GM18909 (cell line): ENCODE measurements at regions not wholly inside any gene's neighbourhood (a gene's known extent, or its start where the extent isn't known, plus 50 kb on each side); places are given as distances from the start of the nearest gene placed in this dataset.
"Not testable (repeated sequence)": the region's sequence is repeated elsewhere in the genome, so short reads cannot be mapped to it uniquely, and the experiment has no call there.

Source experiments
- ATAC-seq: cut with Tn5 transposase; IDR thresholded peaks from one replicate; pipeline ENCODE4 v1.9.1; 2021; ENCODE audit warnings: mild to moderate bottlenecking; ENCODE audit not compliant: unreplicated experiment, poor library complexity

DNA sequence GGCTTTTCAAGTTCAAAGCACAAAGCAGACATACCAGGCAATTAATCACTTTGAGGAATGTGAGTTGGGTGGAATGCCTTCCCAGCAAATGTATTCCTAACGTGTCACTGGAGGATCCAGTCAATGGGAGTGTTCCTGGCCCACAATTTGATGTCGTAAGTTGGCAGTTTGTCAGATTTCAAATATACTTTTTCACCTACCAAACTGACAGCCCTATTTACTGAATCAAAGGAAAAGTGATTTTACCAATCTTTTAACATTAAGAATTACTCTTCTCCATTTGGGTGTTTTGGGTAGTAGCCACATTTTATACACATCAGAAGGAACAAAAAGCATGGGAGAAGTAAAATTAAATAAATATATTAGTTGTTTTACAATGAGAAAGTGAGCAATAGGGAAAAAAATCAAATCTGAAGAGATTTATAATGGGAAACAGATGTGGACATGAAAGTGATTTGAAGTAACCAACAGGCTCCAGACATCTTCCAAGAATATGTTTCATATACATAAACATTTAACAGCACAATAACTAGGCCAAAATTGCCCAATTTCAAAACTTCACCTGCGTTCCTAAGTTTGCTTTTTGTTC is 222.9 kb downstream of the MTERF1 start:
- no peak for ATAC-seq

DNA sequence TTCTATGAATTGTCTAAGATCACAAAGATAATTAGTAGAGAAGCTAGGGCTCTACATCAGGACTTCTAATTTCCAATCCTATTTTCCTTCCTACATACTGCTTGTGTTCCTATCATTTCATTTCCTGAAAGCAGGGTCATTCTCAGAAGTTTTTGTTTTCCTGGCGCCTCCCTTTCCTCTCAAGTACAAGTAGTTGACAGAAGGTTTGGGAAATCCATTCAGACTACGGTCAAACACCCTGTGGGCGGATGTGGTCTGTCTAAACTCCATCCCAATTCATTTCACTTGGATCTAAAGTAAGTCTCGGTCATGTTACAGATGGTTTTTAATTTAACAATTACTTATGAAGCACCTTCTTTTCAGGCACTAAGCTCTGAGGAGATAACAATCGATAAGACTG is 221.4 kb downstream of the MTERF1 start:
- no peak for ATAC-seq

DNA sequence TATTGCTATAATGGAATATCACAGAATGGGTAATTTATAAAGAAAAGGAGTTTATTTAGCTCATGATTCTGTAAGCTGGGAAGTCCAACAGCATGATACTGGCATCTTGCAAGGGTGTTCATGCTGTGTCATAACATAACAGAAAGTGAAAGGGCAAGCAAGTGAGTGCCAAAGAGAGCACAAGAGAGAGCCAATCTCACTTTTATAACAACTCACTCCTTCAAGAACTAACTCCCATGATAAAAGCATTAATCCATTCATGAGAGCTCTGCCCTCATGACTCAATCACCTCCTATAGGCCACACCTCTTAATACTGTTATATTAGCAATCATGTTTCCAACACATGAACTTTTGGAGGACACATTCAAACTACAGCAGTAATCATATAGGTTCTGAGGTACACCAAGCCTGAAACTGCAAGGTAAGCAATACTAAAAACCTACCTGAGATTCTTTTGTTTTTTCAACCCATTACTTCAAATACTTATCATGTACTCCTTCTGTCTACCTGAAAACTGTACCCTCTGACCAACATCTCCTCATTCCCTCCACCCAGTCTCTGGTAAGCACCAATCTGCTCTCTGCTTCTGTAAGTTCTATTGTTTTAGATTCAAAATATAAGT is 219.7 kb downstream of the MTERF1 start:
- ATAC-seq = no peak

DNA sequence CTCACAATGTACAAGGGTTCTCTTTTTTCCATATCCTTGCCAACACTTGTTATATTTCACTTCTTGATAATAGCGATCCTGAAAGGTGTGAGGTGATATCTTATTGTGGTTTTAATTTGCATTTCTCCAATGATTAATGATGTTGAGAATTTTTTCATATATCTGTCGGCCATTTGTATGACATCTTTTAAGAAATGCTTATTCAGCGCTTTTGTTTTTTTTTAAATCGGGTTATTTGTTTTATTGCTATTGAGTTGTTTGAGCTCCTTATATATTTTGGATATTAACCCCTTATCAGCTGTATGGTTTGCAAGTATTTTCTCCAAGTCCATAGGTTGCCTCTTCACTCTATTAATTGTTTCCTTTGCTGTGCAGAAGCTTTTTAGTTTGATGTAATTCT is 218.8 kb downstream of the MTERF1 start:
- ATAC-seq = no peak

DNA sequence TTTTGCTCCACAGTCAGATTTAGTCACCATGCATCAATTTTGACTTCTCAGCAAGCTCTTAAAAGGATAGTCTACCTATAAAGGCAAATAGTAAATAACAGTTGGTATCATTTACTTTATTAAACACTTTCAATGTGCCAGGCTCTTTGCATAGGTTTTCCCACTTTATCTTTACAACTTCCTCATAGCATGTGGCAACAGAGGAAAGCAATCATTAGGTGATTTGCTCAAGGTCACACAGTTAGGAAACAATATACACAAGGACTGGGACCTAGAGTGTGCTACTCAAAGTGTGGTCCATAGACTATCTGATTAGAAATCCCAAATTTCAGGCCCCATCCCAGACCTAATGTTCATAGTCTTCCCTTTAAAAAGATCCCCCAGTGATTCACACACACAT is 212.3 kb downstream of the MTERF1 start:
- ATAC-seq = no peak

DNA sequence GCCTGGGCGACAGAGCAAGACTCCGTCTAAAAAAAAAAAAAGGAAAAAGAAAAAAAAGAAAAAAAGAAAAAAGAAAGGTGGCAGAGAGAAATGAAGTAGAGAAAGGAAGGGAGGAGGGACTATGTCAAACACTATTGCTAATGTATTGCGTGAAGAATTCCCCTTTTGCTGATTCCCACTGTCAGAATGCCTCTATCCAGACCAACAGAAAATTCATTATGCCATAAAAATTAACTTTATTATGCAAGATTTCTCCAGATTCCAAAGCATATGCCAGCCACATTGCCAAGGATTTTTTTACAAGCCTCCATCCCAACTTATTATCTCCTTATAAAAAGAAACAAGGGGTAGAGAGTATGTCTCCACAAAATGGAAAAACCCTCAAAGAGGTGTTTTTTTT is 209.3 kb downstream of the MTERF1 start:
- no peak for ATAC-seq

DNA sequence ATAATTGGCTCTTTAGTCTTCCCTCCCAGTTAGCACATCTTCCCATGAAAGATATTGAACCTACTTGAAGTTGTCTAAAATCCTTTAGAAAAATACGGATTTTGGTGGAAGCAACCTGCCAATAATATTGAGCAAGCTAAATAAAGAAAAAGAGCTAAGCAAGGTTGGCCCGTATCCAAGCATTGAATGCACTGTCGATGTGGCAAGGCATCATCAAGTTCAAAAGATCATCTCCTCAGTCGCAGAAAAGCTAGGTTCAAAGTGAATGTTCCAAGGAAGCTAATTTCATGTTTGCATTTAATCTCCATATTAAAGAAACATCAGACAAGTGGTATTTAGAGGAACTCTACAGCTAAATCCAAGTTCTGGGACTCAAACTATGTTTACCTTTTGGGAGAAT is 206.0 kb downstream of the MTERF1 start:
- ATAC-seq = no peak

DNA sequence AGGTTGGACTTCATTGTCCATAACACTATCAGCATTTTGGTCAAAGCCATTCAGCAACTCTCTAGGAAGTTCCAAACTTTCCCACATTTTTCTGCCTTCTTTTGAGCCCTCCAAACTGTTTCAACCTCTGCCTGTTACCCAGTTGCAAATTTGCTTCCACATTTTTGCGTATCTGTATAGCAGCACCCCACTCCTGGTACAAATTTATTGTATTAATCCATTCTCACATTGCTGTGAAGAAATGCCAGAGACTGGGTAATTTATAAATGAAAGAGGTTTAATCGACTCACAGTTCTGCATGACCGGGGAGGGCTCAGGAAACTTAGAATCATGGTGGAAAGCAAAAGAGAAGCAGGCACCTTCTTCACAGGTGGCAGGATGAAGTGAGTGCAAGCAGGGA is 198.8 kb downstream of the MTERF1 start:
- no peak for ATAC-seq

DNA sequence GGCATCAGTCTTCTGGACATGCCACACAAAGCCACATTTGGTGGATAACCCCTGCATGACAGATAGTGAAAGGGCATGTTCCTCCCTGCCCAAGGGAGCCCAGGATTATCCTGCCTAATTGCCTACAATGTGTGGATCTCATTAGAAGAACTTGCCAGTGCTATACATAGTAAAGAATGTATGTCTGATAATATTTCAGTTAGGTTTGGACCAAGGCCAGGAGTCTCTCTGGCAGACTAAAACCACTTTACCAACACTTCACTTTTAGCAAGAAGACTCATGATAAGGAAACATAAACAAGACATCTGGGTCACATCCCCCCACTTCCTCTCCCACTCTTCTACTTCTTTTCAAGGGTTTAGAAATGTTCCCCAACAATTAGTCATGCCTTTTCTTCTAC is 196.7 kb downstream of the MTERF1 start:
- no peak for ATAC-seq

DNA sequence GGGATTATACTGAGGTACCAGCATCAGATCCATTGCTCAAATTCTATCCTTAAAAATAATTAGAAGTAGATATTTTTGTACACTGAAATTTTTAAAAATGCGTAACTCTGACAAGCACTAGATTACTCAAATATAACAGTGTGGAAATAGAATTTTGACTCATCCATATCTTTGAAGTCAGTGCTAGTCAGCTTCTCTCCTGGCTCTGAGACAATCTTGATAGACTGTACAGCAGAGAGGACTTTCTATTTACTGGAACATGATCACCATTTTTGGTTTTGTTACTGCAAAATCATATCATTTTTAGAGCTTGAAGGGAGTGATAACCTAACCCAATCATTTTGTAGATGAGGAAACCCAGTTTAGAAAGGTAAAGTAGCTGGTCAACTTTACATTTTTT is 195.0 kb downstream of the MTERF1 start:
- ATAC-seq = no peak

DNA sequence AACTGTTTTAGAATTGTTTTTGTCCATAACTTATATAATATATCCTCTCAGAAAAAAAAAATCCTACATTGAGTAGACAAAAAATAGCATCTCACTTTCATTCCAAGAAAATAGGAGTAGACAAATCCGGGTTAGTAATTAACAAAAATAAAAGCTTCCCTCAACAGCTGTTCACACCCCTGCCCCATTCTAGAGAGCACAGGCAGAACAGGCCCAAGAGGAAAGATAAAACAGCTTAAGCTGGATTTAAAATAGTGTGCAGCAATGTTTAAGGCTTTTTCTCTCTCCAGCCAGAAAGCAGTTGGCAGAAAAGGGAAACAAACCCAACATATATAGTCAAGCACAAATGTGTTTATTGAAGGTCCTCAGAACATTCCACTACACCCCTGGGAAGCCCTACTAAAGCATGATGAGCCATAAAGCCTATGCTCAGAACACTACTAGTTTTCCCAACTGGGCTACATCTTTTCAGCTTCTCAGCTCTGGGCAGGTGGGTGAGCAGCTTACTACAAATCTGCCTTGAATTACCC is 189.9 kb downstream of the MTERF1 start:
- ATAC-seq = no peak

DNA sequence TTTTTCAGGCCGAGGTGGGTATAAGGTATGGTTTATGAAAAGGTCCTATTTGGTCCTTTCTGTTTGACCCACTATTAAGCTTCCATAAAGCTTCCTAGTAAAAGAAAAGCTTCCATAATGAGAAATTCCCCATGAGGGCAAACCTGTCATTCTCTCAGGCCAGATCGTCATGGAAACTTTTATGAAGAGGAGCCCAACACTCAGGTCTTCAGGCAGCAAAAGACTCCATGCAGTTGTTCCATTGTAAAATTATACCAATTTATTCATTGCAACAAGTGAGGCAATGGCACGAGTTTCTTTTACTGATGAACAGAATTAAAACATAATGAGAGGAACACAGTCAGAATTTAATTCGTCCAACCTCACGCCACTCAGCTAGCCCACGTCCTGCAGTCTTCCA is 188.6 kb downstream of the MTERF1 start:
- ATAC-seq = no peak

DNA sequence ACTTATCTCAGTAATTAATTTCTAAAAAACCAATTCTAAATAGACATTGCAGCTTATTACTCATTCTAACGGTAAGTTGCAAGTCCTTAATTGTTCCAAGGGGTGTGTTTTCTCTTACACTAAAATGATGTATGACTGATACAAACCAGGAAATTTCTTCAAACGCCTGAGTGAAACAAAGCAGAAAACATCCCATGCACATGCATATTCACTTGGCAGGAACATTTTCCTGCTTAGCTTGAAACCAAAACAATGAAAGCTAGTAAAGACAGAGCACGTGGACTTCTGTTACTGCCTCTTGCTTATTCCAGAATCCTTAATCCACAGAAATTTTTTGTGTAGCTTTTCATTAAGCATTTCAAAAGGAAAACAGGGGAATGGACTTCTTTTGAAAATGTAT is 187.7 kb downstream of the MTERF1 start:
- no peak for ATAC-seq

DNA sequence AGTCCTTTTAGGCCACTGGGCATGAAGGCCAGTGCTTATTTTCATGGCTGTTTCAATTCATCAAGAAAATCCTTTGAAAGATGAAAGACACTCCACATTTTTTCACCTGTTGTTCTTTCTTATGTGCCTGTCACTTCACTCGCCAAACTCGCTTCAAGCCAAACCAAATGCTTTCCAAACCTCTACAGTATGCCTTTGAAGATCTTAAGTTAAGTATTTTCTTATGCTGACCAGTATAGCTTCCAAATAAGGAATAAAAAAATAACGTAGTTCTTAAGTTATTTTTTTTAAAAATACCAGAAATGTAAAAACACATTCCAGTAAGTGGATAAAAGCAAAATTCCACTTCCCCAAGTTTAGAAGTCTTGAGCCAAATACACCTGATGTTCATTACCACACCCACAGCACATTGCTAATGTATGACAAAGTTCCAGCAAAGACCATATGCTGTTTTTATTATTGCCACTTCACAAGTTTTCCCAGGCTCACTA is 186.1 kb downstream of the MTERF1 start:
- no peak for ATAC-seq

DNA sequence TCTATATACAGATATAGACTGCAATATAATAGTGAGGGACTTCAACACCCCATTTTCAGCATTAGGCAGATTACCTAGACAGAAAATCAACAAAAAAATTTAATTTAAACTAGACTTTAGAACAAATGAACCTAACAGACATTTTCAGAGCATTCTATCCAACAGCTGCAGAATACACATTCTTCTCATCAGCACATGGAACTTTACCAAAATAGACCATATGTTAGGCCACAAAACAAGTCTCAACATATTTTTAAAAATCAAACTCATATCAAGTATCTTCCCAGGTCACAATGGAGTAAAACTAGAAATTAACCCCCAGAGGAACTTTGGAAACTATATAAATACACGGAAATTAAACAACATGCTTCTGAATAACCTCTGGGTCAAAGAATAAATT is 169.6 kb downstream of the MTERF1 start:
- no peak for ATAC-seq

DNA sequence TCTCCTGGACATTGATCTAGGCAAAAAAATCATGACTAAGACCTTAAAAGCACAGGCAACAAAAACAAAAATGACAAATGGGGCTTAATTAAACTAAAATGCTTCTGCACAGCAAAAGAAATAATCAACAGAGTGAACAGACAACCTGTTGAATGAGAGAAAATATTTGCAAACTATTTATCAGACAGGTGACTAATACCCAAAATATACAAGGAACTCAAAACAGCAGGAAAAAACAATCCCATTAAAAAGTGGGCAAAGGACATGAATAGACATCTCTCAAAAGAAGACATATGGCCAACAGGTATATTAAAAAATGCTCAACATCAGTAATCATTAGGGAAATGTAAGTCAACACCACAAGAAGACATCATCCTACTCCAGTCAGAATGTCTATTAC is 166.8 kb downstream of the MTERF1 start:
- no peak for ATAC-seq

DNA sequence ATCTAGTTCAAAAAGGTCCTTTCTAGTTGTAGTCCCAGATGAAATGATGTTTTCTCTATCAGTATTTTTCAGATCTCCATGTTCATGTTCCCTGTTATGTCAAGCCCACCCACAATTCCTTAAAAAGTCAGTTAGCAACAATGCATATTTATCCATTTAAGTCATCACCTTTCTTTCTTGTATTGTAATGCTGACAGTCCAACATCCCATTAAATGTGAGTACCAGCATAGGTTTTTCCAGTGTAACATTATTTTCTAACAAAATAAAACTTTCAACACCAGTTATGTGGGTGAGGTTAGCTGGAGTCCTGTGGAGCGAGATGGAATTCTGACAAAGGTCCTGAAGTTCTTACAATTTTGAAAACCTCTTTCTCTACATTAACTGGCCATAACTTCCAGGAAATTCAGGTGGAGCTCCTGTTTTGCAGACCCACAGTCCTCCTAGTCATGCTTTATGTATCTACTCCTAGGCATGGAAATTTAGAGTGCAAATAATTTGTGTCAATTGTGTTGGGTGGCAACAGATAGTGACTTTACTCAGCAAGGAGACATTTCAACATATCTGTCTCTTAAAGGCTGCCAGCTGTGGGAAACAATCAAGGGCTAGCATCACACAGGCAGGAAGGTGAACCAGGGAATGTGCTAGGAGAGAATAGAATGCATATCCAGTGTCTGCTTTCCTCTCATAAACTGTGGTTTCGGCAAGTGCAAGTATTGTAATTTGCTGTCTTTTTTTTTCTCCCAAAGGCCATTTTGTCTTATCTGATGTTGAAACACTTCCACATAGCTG is 162.6 kb downstream of the MTERF1 start:
- no peak for ATAC-seq

DNA sequence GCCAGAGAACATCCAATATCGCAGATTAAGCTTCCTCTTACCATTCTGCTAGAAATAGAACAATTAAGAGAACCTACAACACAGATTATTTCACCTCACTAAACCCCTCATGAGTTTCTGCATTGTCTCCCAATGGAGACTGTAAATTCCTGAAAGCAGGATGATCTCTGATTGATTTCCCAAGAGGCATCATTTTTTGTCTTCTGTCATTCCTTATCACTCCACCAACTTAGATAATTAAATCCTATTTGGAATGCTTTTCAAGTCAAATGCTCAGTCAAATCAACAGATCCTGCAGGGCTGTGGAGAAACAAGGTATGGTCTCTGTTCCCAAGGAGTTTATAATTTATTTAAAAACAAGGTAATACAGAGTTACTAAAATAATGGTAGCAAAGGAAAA is 161.5 kb downstream of the MTERF1 start:
- no peak for ATAC-seq

DNA sequence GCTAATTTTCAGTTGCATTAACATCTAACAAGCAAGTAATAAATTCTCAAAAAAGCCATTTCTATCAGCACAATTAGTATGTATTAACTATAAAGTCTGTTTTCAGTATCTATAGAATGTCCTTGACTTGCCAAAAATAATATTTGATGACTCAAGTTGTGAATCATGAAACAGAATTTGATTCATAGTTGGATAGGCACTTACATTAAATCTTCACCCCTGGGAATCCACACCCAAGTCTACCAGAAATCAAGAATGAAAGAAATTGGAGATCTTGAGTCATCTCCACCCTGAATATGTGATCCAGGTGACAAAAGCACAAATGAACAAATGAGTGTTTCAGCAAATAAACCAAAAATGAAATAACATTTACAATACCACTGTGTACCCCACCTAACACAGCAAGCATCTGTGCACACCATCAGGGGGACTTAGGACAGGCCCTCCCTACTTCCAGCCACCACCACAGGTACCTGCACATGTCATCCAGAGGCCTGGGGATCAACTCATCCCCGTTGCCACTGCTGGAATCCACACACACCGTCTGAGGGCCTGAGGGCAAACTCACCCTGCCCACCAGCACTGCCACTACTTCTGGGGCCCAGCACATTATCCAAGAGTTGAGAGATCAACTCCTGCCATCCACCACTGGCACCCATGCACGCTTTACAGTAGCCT is 160.1 kb downstream of the MTERF1 start:
- no peak for ATAC-seq

DNA sequence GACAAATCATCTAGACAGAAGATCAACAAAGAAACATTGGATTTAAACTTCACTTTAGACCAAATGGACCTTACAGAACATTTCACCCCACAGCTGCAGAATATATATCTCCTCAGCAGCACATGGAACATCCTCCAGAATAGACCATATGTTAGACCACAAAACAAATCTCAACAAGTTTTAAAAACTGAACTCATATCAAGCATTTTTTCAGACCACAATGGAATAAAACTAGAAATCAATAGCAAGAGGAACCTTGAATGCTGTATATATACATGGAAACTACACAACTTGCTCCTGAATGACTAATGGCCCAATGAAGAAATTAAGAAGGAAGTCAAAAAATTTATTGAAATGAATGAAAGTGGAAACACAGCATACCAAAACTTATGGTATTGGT is 157.7 kb downstream of the MTERF1 start:
- no peak for ATAC-seq

DNA sequence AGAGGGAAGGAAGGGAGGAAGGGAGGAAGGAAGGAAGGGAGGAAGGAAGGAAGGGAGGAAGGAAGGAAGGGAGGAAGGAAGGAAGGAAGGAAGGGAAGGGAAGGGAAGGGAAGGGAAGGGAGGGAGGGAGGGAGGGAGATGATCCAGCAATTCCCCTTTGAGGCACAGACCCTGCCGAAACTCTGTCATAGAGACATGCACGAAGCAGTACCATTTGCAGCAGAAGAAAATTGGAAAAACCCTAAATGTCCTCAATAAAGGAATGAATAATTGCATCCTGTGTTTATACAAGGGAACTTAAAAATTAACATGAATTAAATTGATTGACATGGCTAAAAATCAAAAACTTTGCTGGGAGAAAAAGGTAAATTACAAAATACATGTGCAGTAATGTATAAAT is 151.5 kb downstream of the MTERF1 start:
- not testable (repeated sequence) for ATAC-seq
